ENCODE measurements at regions not wholly inside any gene's neighbourhood (a gene's known extent, or its start where the extent isn't known, plus 50 kb on each side); places are given as distances from the start of the nearest gene placed in this dataset.
"Not testable (repeated sequence)": the region's sequence is repeated elsewhere in the genome, so short reads cannot be mapped to it uniquely, and the experiment has no call there.

DNA sequence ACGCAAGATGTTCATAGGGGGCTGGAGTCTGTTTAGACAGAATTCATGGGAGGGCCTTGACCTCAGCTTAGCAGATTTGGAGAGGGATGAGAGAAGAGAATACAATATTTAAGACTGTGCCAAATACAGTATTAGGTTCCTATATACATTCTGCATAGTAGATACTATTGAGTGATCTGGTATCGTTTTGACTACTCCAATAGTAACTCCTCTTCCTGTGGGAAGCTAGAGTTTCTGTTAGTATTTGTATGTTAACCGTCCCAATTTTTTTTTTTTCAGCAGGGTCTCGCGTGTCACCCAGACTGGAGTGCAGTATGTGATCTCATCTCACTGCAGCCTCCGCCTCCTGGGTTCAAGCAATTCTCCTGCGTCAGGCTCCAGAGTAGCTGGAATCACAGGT lies 65.2 kb upstream of the FAM153A start:
- TF ChIP-seq, protein P1, sequence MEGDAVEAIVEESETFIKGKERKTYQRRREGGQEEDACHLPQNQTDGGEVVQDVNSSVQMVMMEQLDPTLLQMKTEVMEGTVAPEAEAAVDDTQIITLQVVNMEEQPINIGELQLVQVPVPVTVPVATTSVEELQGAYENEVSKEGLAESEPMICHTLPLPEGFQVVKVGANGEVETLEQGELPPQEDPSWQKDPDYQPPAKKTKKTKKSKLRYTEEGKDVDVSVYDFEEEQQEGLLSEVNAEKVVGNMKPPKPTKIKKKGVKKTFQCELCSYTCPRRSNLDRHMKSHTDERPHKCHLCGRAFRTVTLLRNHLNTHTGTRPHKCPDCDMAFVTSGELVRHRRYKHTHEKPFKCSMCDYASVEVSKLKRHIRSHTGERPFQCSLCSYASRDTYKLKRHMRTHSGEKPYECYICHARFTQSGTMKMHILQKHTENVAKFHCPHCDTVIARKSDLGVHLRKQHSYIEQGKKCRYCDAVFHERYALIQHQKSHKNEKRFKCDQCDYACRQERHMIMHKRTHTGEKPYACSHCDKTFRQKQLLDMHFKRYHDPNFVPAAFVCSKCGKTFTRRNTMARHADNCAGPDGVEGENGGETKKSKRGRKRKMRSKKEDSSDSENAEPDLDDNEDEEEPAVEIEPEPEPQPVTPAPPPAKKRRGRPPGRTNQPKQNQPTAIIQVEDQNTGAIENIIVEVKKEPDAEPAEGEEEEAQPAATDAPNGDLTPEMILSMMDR (IDR thresholded peaks at IDR 0.05; ENCODE audit: poor library complexity): not testable (repeated sequence)
- not testable (repeated sequence) for TF ChIP-seq EZH2phosphoT487 (IDR thresholded peaks at IDR 0.05; ENCODE audit: low read depth, severe bottlenecking, unreplicated experiment)

Data from hepatocyte (in vitro differentiated cells).